Endothelial cell of umbilical vein (primary cell): ENCODE measurements at regions not wholly inside any gene's neighbourhood (a gene's known extent, or its start where the extent isn't known, plus 50 kb on each side); places are given as distances from the start of the nearest gene placed in this dataset.

Experiments
- BruUV-seq: library from RNA; stranded (reverse); fragments of 400-500 nt; replicated peaks from 2 replicates; lab custom pipeline; 2021; lab: Mats Ljungman, UMichigan
- CTCF ChIA-PET: fragments of 300-600, 350-600 bp; sonication (Branson Sonifier 250); formaldehyde crosslinking; loops from one replicate; lab custom pipeline; 2021; ENCODE audit warnings: antibody characterized with exemption, inconsistent platforms; lab: Charles Lee
- POLR2A ChIA-PET: fragments of 300-600, 350-600 bp; sonication (Branson Sonifier 250); formaldehyde crosslinking; loops from one replicate; lab custom pipeline; 2021; ENCODE audit warnings: antibody characterized with exemption, inconsistent platforms; lab: Charles Lee
- DNase-seq: peaks from one replicate; pipeline ENCODE4 v3.0.0-alpha.2; 2011; ENCODE audit warnings: low read depth, low spot score
- FAIRE-seq: peaks from 2 replicates; lab custom pipeline; 2011; peaks lifted over from hg19 to GRCh38; lab: Jason Lieb, UNC
- H2AFZ ChIP-seq: 2 replicates; pipeline ENCODE4 v1.6.0; 2012; ENCODE audit warnings: low read depth, low read length, control low read depth, inconsistent platforms
- H3K27ac ChIP-seq: 2 replicates; pipeline ENCODE4 v1.5.1; 2011; ENCODE audit warnings: low read depth, mild to moderate bottlenecking, control low read depth, low read length, moderate library complexity; ENCODE audit not compliant: insufficient read depth
- H3K27me3 ChIP-seq, 2 experiments: 2 replicates each; pipeline versions ENCODE4 v1.6.0 to v1.6.1; 2011; ENCODE audit warnings: low read length in 2 of 2, mixed read lengths in 1 of 2; ENCODE audit not compliant: control insufficient read depth in 2 of 2, insufficient read depth in 2 of 2
- H3K36me3 ChIP-seq, 2 experiments: 2 replicates in 1 of 2; 3 replicates in 1 of 2; pipeline ENCODE4 v1.5.1; 2011; ENCODE audit warnings: low read length in 2 of 2, mild to moderate bottlenecking in 1 of 2, moderate library complexity in 1 of 2; ENCODE audit not compliant: control insufficient read depth in 2 of 2, insufficient read depth in 2 of 2; ENCODE audit errors: extremely low read depth in 1 of 2
- H3K4me1 ChIP-seq: 3 replicates; pipeline ENCODE4 v1.5.1; 2011; ENCODE audit warnings: mild to moderate bottlenecking, low read length; ENCODE audit not compliant: control insufficient read depth, insufficient read depth; ENCODE audit errors: extremely low read depth
- H3K4me2 ChIP-seq: 2 replicates; pipeline ENCODE4 v1.6.1; 2011; ENCODE audit warnings: low read length, control low read depth, mixed read lengths; ENCODE audit not compliant: insufficient read depth
- H3K4me3 ChIP-seq, 3 experiments: fragments of 200-600 bp in 1 of 3; sonication (generic), shearing (Covaris generic) in 1 of 3; replicated peaks in 1 of 3; 2 replicates each; pipeline ENCODE4 v1.5.1; 2011 to 2016; ENCODE audit warnings: control low read depth in 3 of 3, low read length in 3 of 3, mild to moderate bottlenecking in 2 of 3, inconsistent platforms in 1 of 3, low read depth in 1 of 3, moderate library complexity in 1 of 3; ENCODE audit not compliant: insufficient read depth in 1 of 3
- H3K79me2 ChIP-seq: 2 replicates; pipeline ENCODE4 v1.6.0; 2012; ENCODE audit warnings: low read length, inconsistent platforms; ENCODE audit not compliant: control insufficient read depth, insufficient read depth
- H3K9ac ChIP-seq: replicated peaks from 2 replicates; pipeline ENCODE3; 2011; ENCODE audit warnings: low read length, control low read depth; ENCODE audit not compliant: insufficient read depth; ENCODE audit errors: extremely low read depth
- H3K9me1 ChIP-seq: replicated peaks from 3 replicates; pipeline ENCODE4 v1.6.0; 2011; ENCODE audit warnings: mild to moderate bottlenecking, low read length; ENCODE audit not compliant: control insufficient read depth, insufficient read depth; ENCODE audit errors: extremely low read depth
- H3K9me3 ChIP-seq: replicated peaks from 2 replicates; pipeline ENCODE4 v1.5.1; 2012; ENCODE audit warnings: low read length, inconsistent platforms; ENCODE audit not compliant: control insufficient read depth, insufficient read depth
- H4K20me1 ChIP-seq: replicated peaks from 2 replicates; pipeline ENCODE3; 2011; ENCODE audit warnings: mild to moderate bottlenecking, low read length; ENCODE audit not compliant: control insufficient read depth, insufficient read depth; ENCODE audit errors: extremely low read depth
- EZH2 ChIP-seq: IDR thresholded peaks from 2 replicates; pipeline ENCODE4 v1.6.1; 2012; ENCODE audit warnings: borderline replicate concordance, low read depth, mild to moderate bottlenecking, moderate library complexity, low read length, inconsistent platforms; ENCODE audit not compliant: severe bottlenecking
- GATA2 ChIP-seq: IDR thresholded peaks from 2 replicates; pipeline ENCODE4 v1.7.0; 2011; ENCODE audit warnings: low read depth, mild to moderate bottlenecking, moderate library complexity, mixed read lengths, low read length; ENCODE audit not compliant: insufficient read length, insufficient read depth
- JUN ChIP-seq: IDR thresholded peaks from 2 replicates; pipeline ENCODE4 v1.6.1; 2011; ENCODE audit warnings: borderline replicate concordance, low read depth; ENCODE audit not compliant: insufficient read length, insufficient read depth
- MYC ChIP-seq: IDR thresholded peaks from one replicate; pipeline ENCODE4 v1.6.1; 2011; ENCODE audit warnings: mild to moderate bottlenecking, low read depth, low read length
- POLR2A ChIP-seq: IDR thresholded peaks from 2 replicates; pipeline ENCODE4 v1.6.1; 2012; ENCODE audit warnings: low read depth, mild to moderate bottlenecking, control low read depth, low read length
- POLR2AphosphoS5 ChIP-seq: IDR thresholded peaks from 2 replicates; pipeline ENCODE4 v1.6.1; 2012; ENCODE audit warnings: low read depth, mild to moderate bottlenecking, control low read depth, low read length, moderate library complexity; ENCODE audit not compliant: insufficient read depth
- dilution Hi-C: fragments of 300-500 bp; cut with MboI; formaldehyde crosslinking; loops from one replicate; pipeline ENCODE4 v1.15.0; 2019; ENCODE audit warnings: low sequenced_read_pairs; ENCODE audit not compliant: extremely low pct_ligation_motif_present
- intact Hi-C: fragments of 100-400 bp; cut with micrococcal nuclease; formaldehyde crosslinking; loops from one replicate; pipeline ENCODE4 v1.10.0; 2022
- TF ChIP-seq, protein P1 (sequence below): IDR thresholded peaks from 2 replicates; pipeline ENCODE4 v1.6.1; 2011; ENCODE audit not compliant: insufficient read depth, insufficient read length
- TF ChIP-seq, protein P2 (sequence below), 2 donors: IDR thresholded peaks; 1 replicate in 1 of 2; 2 replicates in 1 of 2; pipeline ENCODE4 v1.5.1; 2011; ENCODE audit warnings: low read length in 2 of 2, mild to moderate bottlenecking in 2 of 2, moderate library complexity in 2 of 2, control low read depth in 1 of 2, inconsistent platforms in 1 of 2, low read depth in 1 of 2; ENCODE audit not compliant: insufficient read depth in 1 of 2; ENCODE audit errors: extremely low read depth in 1 of 2

DNA sequence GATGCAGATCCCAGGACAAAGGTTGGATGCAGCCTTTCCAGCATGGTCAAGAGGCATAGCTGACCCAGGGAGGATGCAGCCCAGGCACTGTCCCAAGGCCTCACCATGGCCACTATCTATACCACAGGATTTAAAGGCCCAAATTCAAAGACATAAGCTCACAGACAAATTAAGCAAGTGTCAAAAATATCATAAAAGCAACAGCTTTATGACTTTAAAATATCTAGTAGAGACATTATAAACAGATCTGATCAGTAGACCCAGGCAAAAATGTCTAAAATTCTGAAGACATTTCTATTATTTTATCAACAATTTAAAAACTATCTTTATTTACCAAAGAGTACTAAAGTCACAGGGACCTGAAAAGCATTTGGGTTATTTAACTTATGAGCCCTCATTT, 373.5 kb downstream of the CDC5L start:
- dilution Hi-C loops (no loop called here), intact Hi-C loops (no loop called here)
- no TSS peak for BruUV-seq
- no peaks in the 10 kb centered on the region for H3K79me2 ChIP-seq
- H3K4me3 ChIP-seq: no peak overlapping the region
- H3K9me3 ChIP-seq: no peaks in the 10 kb centered on the region
- DNase-seq: no peak
- no peaks in the 10 kb centered on the region for H3K9me1 ChIP-seq
- no peaks in the 10 kb centered on the region for H4K20me1 ChIP-seq
- no peak overlapping the region for H3K9ac ChIP-seq
- TF ChIP-seq, protein P1, sequence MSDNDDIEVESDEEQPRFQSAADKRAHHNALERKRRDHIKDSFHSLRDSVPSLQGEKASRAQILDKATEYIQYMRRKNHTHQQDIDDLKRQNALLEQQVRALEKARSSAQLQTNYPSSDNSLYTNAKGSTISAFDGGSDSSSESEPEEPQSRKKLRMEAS: no peak
- no peak for TF ChIP-seq EZH2
- TF ChIP-seq MYC: no peak
- TF ChIP-seq JUN: no peak
- no peak overlapping the region for H2AFZ ChIP-seq
- no peak overlapping the region for H3K27ac ChIP-seq
- ChIA-PET POLR2A (no interaction called here), CTCF (no interaction called here)
- no peaks in the 10 kb centered on the region for H3K36me3 ChIP-seq
- H3K27me3 ChIP-seq: no peaks in the 10 kb centered on the region
- no peak overlapping the region for H3K4me2 ChIP-seq
- no peak for FAIRE-seq
- no peaks in the 10 kb centered on the region for H3K4me1 ChIP-seq

DNA sequence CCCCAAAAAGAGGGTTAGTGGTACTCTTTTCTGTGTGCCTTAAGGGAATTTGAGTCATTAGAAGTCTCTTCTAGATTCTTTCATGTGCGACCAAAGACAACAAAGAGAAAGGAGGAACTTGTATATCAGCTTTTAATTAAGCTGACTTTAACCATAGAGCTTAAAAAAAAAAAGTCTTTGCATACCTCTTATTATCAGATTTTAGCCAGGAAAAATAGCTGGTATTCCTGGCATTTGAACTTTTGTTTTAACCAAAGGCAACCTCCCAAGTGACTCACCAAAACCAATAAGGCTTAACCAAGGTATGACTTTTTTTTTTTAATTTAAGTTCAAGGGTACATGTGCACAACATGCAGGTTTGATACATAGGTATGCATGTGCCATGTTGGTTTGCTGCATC, 375.0 kb downstream of the CDC5L start:
- H3K79me2 ChIP-seq: no peaks in the 10 kb centered on the region
- BruUV-seq: no TSS peak
- H3K27me3 ChIP-seq: no peaks in the 10 kb centered on the region
- H3K4me2 ChIP-seq: no peak overlapping the region
- H3K4me3 ChIP-seq: no peak overlapping the region
- H3K4me1 ChIP-seq: no peaks in the 10 kb centered on the region
- CTCF ChIA-PET: no interaction called here
- TF ChIP-seq GATA2 (no peak), MYC (no peak), EZH2 (no peak), POLR2AphosphoS5 (no peak), JUN (no peak), POLR2A (no peak)
- TF ChIP-seq, protein P2, sequence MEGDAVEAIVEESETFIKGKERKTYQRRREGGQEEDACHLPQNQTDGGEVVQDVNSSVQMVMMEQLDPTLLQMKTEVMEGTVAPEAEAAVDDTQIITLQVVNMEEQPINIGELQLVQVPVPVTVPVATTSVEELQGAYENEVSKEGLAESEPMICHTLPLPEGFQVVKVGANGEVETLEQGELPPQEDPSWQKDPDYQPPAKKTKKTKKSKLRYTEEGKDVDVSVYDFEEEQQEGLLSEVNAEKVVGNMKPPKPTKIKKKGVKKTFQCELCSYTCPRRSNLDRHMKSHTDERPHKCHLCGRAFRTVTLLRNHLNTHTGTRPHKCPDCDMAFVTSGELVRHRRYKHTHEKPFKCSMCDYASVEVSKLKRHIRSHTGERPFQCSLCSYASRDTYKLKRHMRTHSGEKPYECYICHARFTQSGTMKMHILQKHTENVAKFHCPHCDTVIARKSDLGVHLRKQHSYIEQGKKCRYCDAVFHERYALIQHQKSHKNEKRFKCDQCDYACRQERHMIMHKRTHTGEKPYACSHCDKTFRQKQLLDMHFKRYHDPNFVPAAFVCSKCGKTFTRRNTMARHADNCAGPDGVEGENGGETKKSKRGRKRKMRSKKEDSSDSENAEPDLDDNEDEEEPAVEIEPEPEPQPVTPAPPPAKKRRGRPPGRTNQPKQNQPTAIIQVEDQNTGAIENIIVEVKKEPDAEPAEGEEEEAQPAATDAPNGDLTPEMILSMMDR (IDR thresholded peaks at IDR 0.05; ENCODE audit: extremely low read depth in 1 of 2, insufficient read depth in 1 of 2, low read depth in 1 of 2, low read length in 2 of 2): no peak
- TF ChIP-seq, protein P1: no peak
- H3K9ac ChIP-seq: no peak overlapping the region
- intact Hi-C loops (no loop called here), dilution Hi-C loops (no loop called here)
- no peaks in the 10 kb centered on the region for H3K9me3 ChIP-seq
- H2AFZ ChIP-seq: no peak overlapping the region
- no peaks in the 10 kb centered on the region for H3K9me1 ChIP-seq
- POLR2A ChIA-PET: no interaction called here
- no peaks in the 10 kb centered on the region for H4K20me1 ChIP-seq
- DNase-seq (no peak), FAIRE-seq (no peak)
- no peak overlapping the region for H3K27ac ChIP-seq
- no peaks in the 10 kb centered on the region for H3K36me3 ChIP-seq
